Left lobe of liver (tissue), 2 donors: ENCODE measurements at regions not wholly inside any gene's neighbourhood (a gene's known extent, or its start where the extent isn't known, plus 50 kb on each side); places are given as distances from the start of the nearest gene placed in this dataset.
"Not testable (repeated sequence)": the region's sequence is repeated elsewhere in the genome, so short reads cannot be mapped to it uniquely, and the experiment has no call there.

ENCODE experiments used
- ATAC-seq: fragments of 200-7000 bp; cut with Tn5 transposase; one replicate; pipeline ENCODE4 v1.9.1; 2020; ENCODE audit warnings: mild to moderate bottlenecking, moderate library complexity
- DNase-seq: peaks from one replicate; pipeline ENCODE4 v3.0.0-alpha.2; 2020; ENCODE audit warnings: low spot score
- donor health status: DM: no; HTN: no; CAD: no; lungs with moderate emphysema.
- donor health status: DM: no; HTN: yes; CAD: no.

DNA sequence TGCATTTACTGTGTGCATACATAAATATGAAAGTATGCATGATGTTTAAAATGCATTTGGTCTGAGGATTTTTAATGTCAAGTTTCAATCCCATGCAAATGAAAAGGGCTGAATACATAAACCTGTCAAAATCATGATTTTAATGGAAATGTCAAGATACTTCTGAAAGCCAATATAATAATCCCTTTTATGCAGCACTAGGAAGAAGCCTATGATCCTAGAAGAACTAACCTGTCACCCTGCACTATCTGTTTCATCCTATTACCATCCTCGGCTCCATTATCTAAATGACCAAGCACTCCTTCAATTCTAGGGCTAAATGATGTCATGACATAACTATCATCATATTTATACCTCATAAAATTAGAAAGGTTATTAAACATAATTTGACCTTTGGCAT lies 2229.4 kb upstream of the WWC1 start:
- DNase-seq (no peak), ATAC-seq (no peak)

GRCh38 chr5:166062719-166063118 lies 2228.7 kb upstream of the WWC1 start:
- DNase-seq (no peak), ATAC-seq (no peak)

DNA sequence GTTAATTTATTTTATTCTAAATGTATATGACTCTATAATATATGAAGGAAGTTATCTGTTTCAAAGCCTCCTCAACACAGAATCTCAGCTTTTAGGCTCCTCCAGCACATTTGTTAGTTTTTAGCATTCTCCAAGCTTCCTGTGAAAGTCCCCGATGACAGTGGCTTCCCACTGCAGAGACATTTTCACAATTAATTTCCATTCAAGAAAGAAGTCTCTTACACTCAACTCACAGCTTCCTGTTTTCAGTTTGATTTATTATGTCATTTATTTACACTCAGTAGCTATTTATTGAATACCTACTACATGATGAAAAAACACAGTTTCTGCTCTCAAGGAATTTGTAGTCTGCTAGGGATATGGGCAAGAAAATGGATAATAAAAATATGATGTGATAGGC lies 2228.2 kb upstream of the WWC1 start:
- DNase-seq (no peak), ATAC-seq (no peak)

DNA sequence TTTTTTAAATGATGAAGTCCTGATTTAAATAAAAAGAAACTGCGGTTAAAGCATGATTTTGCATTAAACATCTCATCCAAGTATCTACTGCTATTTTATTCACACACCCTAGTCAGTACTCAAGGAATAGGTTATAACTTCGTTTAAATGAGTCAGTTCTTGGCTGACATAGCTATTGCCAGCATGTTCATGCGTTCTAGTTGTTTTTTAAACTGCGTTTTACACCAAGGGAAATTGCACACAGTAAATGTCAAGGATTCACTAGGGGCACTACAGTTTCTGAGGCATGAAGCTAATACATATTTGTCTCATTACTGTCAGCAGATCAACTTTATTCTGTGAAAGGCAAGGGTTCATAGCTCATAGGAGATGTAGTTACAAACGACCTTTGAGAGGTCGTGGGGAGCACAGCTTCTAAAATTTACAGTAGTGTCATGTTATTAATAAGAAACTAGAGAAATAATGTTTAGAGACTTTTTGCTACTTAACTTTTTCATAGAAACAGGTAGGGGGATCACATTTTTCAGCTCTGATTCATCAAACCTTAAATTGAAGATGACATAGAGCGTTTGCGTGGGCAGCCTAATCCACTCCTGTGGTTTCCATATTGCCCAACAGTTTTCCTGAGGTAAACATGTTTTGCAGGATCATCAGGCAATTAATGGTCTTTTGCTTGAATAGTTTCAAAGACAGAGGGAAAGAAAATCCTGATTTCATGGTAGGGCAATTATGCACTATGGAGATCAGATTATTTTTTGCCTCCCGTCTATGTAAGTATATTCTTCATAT lies 2222.7 kb upstream of the WWC1 start:
- no peak for ATAC-seq
- no peak for DNase-seq

GRCh38 chr5:166073901-166074581 lies 2217.4 kb upstream of the WWC1 start:
- DNase-seq, result no peak
- ATAC-seq, result no peak

- ATAC-seq (no peak), DNase-seq (no peak)
These were observed 2216.6 kb upstream of the WWC1 start for GRCh38 chr5:166074582-166075481.

- no peak for ATAC-seq
- no peak for DNase-seq
These were observed 2208.1 kb upstream of the WWC1 start for GRCh38 chr5:166083183-166083959.

GRCh38 chr5:166086568-166086967 lies 2204.9 kb upstream of the WWC1 start:
- ATAC-seq (no peak), DNase-seq (no peak)

DNA sequence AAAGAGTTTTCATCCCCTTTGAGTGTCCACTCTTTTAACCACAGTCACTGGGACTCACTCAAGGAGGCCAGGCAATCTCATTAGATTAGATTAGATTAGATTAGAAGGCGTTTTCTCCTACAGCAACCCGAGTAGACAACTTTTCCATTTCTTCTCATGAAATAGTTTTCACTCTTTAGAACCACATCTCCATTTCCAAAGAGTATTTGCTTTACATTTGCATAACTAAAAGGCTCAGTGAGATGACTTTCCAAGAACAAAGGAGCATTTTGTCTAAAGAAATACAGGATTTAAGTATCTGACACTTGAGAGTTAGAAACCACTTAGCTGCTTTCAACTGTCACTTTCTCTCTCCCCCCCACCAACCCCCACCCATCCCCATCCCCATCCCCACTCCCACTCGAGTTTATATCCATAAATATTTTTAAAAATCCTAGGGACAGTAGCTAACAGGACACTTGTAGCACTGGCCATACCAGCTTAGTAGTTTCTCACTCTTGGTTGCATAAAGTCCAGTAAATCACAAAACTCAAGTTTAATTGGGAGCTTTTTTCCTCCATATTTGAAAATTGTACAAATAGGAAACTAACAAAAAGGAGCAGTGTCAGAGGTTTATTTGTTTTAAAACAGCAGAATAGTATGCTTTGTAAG lies 2202.9 kb upstream of the WWC1 start:
- DNase-seq, result no peak
- ATAC-seq, result no peak

- ATAC-seq, result no peak
- no peak for DNase-seq
These were observed 2199.5 kb upstream of the WWC1 start for GRCh38 chr5:166091931-166092330.

- no peak for DNase-seq
- no peak for ATAC-seq
These were observed 2198.1 kb upstream of the WWC1 start for GRCh38 chr5:166093312-166093711.

DNA sequence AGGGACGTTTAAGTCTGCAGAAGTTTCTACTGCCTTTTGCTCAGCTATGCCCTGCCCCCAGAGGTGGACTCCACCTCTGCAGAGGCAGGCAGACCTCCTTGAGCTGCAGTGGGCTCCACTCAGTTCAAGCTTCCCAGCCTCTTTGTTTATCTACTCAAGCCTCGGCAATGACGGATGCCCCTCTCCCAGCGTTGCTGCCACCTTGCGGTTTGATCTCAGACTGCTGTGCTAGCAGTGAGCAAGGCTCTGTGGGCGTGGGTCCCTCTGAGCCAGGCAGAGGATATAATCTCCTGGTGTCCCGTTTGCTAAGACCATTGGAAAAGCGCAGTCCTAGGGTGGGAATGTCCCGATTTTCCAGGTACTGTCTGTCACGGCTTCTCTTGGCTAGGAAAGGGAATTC lies 2188.5 kb upstream of the WWC1 start:
- ATAC-seq (no peak), DNase-seq (no peak)

- DNase-seq (no peak), ATAC-seq (no peak)
These were observed 2180.4 kb upstream of the WWC1 start for GRCh38 chr5:166111021-166111420.

GRCh38 chr5:166117072-166118066 lies 2174.1 kb upstream of the WWC1 start:
- ATAC-seq (no peak), DNase-seq (no peak)

GRCh38 chr5:166119506-166119905 lies 2171.9 kb upstream of the WWC1 start:
- no peak for DNase-seq
- ATAC-seq, result no peak

DNA sequence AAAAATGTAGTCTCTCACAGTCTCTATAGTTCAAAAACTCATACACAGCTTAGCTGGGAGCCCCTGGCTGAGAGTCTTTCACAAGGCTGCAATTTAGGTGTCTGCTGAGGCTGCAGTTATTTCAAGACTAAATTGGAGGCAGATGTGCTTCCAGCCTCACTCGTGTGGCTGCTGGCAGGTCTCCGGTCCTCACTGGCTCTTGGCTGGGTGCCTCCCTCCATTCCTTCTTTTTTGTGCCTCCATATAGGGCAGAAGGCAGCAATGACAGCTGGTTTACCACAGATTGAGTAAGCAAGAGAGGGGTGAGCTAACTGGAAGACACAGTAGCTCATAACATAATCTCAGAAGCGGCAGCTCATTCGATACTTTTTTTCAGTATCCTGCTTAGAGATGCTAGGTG lies 2167.7 kb upstream of the WWC1 start:
- ATAC-seq (no peak), DNase-seq (no peak)

DNA sequence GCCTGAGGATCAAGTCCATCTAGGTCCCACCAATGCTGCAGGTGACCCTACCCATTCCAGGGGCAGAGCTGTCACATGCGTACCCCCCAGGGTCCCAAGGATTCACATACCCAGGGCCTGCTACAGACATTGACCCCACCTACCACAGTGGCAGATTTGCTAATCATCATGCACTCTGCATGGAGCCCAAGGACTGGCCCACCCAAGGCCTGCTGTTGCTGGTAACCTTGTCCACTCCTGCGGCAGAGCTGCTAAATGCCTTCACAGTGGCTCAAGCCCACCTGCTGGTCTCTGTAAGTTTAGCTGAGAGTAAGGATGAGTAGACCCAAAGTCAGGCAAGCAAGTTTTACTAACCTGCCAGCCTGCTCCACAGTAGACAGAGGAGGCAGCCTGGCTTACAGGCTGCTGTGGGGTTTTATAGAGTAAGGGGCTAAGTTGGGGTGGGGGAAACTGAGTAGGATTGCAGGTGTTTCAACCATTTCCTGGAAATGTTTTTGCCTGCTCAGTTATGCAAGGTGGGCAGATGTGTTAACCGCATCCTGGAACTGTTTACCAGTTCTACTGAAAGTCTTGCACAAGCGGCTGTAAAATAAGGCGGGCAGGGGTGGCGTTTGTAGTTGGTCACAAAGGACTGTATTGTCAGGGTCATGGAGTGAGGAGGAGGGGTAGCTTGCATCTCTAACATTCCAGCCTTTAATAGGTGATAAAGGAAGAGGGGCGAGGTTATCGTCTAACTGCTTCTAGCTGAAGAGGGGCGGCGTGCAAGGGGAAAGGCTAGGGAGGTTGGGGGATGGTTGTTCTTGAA lies 2163.5 kb upstream of the WWC1 start:
- ATAC-seq (no peak), DNase-seq (no peak)

- ATAC-seq, DNase-seq: not testable (repeated sequence)
These were observed 2146.3 kb upstream of the WWC1 start for GRCh38 chr5:166145107-166145506.
